NCI-H524 (cell line): ENCODE measurements at regions not wholly inside any gene's neighbourhood (a gene's known extent, or its start where the extent isn't known, plus 50 kb on each side); places are given as distances from the start of the nearest gene placed in this dataset.

Experiments used
- DNase-seq, 2 experiments: peaks; one replicate each; lab custom pipeline; 2025; lab: John Stamatoyannopoulos, UW

GRCh38 chr20:39876976-39877635 lies 811.9 kb downstream of the MAFB start:
- DNase-seq: peak; percentile 27 to 61

DNA sequence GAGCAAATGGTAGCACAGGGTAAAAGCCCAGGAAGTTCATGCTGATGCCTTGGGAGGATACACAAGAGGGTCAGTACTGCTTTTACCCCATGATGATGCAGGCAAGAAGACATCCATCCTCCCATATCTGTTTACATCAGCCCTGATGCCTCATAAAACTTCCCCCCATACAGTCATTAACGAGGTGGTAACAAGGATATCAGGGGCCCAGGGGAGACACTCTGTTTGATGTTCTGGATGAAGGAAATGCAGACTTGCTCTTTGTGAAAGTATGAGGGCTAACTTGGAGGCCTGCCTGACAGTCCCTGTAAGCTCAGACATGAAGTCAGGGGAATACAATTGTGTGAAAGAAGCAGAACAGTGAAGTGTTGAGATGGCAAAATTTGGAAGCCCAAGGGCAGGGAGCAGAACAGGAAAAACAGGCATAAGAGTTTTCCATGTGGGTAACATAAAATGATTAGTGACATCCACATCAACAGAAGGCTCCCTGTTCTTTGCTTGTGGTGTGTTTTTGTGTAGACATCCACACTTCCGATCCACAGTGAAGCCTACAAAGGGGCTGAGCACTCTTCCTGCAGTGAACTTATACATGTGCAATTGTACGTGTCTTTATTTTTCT lies 813.4 kb downstream of the MAFB start:
- no peak for DNase-seq

GRCh38 chr20:39874049-39874893 lies 814.8 kb downstream of the MAFB start:
- DNase-seq: peak; percentile 85 to 89

DNA sequence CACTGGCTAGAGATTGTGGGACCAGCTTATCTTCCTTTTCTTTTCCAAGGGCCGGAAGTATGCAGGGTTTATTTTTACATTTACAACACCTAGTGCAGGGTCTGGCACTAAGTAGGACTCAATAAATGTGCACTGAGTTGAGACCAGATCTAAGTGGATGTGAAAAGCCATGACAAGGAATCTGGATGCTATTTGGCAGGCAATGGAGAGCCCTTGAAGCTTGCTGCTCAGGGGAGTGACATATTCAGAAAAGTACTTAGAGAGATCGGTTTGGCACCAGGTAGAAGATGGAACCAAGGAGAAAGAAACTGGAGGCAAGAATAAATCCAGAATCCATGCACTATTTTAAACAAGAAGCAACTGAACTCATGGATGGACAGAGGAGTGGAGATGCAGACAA lies 815.8 kb downstream of the MAFB start:
- no peak for DNase-seq

- DNase-seq: no peak
These were observed 818.0 kb downstream of the MAFB start for GRCh38 chr20:39871013-39871412.

DNA sequence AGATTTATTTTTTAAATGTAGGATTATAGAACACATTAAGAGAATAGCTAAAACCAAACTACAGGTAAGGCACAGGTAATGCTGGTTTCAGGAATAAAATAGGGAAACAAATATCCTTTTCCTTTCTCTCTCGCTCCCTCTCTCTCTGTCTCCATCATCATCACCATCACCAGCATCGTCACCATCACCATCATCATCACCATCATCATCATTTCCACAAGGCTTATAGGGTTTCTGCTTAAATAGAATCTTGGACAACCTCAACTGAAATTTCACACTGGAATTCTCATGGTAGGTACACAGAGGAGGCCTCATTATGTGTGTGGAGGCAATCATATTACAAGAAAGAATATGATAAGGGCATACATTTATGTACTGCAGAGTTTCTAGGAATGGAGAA lies 823.6 kb downstream of the MAFB start:
- DNase-seq: no peak

- no peak for DNase-seq
These were observed 826.6 kb downstream of the MAFB start for GRCh38 chr20:39862470-39862891.

- no peak for DNase-seq
These were observed 827.7 kb downstream of the MAFB start for GRCh38 chr20:39861381-39861780.

GRCh38 chr20:39857835-39858234 lies 831.2 kb downstream of the MAFB start:
- no peak for DNase-seq

DNA sequence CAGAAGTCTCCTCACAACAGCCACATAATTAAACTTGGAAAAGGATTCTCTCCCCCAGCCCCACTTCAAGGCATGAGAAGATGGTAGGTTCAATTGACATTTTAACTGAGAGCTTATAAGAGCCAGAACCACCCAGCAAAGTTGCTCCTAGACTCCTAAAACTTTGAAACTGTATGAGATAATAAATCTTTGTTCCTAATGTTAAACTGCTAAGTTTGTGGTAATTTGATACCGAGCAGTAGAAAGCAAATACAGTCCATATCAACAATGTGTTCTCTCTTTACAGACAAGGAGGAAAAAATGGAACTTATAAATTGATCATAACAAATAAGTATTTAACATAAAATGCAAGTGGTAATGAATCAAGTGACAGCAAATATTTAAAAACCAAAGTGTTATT lies 831.8 kb downstream of the MAFB start:
- DNase-seq: no peak

DNA sequence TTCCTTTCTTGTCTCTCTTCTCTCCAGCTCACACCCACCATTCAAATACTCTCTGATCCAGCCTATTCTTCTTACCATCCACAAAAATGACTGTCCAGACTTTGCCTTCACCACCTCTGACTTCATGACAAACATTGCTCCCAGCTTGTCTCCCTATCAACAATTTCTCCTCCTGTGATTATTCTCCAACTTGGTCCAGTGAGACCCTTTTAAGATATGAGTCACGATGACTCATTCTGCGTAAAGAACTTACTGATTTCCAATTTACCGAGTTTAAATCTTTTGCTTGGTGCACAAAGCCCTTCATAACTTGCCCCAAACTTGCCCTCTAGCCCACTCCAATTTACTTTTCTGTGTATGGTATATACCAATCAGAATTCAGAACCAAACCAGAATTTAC lies 833.2 kb downstream of the MAFB start:
- DNase-seq: no peak

- DNase-seq: no peak
These were observed 834.0 kb downstream of the MAFB start for GRCh38 chr20:39855056-39855455.

DNA sequence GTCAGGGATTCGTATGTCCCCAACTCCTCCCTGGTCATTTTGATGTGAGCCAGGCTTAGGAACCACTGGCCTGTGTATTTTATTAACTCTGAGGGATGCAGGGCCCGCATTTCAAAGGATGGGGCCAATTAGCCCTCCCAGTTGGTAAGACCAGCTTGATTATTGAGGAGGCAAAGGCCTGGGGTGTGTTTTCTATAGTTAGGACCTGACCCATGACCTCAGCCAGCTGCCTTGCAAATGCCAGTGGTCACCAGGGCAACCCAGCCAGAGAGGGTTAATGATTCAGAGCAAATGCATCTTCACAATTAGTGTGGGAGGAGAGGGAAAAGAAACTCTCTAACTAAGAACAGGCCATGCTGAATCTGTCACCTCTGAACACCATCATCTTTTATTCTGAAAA lies 835.4 kb downstream of the MAFB start:
- no peak for DNase-seq

DNA sequence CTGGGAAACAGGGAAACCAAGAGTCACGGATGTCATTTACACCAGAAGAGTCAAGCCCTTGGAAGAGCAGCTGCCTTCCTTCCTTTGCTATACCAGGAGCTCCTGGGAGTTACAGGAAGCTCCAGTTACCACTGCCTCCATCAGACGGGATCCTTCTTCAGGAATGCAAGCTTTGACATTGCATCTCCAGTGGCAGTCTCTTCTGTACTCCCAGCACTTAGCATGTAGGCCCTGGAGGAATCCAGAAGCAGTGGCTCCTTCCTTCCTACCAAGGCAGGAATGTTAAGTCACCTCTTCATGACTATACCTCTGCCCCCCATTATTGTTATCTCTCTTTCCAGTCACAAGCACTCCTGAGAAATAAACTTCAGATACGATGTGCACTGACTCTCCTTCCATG lies 836.0 kb downstream of the MAFB start:
- no peak for DNase-seq

- no peak for DNase-seq
These were observed 837.6 kb downstream of the MAFB start for GRCh38 chr20:39851459-39851858.

- no peak for DNase-seq
These were observed 838.2 kb downstream of the MAFB start for GRCh38 chr20:39850821-39851330.

GRCh38 chr20:39850246-39850645 lies 838.8 kb downstream of the MAFB start:
- DNase-seq: no peak

DNA sequence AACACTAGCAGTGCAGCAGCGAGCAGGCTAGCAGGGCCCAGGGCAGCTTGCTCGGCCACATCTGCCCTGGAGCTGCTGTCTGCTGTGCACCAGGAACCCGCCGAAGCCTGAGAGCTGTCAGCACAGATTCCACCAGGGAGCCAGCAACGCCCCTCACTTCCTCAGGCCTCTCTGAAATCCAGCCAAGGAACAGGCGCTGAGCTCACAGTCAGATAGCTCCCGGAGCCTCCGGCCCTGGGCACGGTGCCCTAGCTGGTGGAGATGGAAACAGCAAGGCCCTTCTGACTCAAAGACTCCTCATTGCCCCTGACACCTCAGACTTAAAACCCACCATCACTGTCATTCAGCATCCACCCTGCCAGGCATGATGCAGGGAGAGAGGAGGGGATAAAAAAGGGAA lies 839.4 kb downstream of the MAFB start:
- peak; percentile 45 to 58 for DNase-seq

- DNase-seq: no peak
These were observed 839.9 kb downstream of the MAFB start for GRCh38 chr20:39849171-39849570.

GRCh38 chr20:39839399-39840119 lies 849.5 kb downstream of the MAFB start:
- no peak for DNase-seq

- no peak for DNase-seq
These were observed 851.5 kb downstream of the MAFB start for GRCh38 chr20:39837561-39837960.
